ENCODE measurements at regions not wholly inside any gene's neighbourhood (a gene's known extent, or its start where the extent isn't known, plus 50 kb on each side); places are given as distances from the start of the nearest gene placed in this dataset.

DNA sequence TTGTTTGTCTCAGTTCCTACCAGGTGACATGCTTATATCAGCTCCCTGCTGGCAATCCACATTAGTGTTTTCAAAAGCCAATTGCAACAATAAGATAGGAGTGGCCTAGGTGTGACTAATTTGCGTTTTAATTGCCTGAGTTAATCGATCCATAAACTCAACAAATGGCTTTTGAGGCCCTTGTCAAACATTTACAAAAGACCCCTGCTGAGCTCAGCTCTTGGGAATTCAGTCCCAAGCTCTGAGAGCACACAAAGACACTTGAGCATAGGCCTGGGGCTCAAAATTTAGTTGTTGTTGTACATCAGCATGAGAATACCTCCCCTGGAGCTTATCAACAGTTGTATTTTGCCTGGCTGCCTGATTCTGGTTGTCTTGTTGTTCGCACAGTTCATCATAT is 1134.4 kb upstream of the TSPY4 start:
- in situ Hi-C loops (cut with HindIII; ENCODE audit: extremely low pct_ligation_motif_present, low pct_unique_long_range_greater_than_20kb): no loop called here
- TF ChIP-seq, protein P1, sequence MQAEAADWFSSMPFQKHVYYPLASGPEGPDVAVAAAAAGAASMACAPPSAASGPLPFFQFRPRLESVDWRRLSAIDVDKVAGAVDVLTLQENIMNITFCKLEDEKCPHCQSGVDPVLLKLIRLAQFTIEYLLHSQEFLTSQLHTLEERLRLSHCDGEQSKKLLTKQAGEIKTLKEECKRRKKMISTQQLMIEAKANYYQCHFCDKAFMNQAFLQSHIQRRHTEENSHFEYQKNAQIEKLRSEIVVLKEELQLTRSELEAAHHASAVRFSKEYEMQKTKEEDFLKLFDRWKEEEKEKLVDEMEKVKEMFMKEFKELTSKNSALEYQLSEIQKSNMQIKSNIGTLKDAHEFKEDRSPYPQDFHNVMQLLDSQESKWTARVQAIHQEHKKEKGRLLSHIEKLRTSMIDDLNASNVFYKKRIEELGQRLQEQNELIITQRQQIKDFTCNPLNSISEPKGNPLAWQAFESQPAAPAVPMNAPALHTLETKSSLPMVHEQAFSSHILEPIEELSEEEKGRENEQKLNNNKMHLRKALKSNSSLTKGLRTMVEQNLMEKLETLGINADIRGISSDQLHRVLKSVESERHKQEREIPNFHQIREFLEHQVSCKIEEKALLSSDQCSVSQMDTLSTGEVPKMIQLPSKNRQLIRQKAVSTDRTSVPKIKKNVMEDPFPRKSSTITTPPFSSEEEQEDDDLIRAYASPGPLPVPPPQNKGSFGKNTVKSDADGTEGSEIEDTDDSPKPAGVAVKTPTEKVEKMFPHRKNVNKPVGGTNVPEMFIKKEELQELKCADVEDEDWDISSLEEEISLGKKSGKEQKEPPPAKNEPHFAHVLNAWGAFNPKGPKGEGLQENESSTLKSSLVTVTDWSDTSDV (CRISPR knock-in tag; IDR thresholded peaks at IDR 0.05): no peak
- TF ChIP-seq ZNF644 (CRISPR knock-in tag; IDR thresholded peaks at IDR 0.05; ENCODE audit: low read depth) (no peak), SYNCRIP (IDR thresholded peaks at IDR 0.05; ENCODE audit: insufficient read depth, low read depth, low read length) (no peak), ZNF883 (CRISPR knock-in tag; IDR thresholded peaks at IDR 0.05; ENCODE audit: not compliant biosample characterization) (no peak), KDM5A (IDR thresholded peaks at IDR 0.05; ENCODE audit: borderline replicate concordance, low read length) (no peak), REXO4 (CRISPR knock-in tag; IDR thresholded peaks at IDR 0.05; ENCODE audit: borderline replicate concordance) (no peak), ZNF580 (CRISPR knock-in tag; IDR thresholded peaks at IDR 0.05; ENCODE audit: borderline replicate concordance, low read depth) (no peak), NR2F6 (IDR thresholded peaks at IDR 0.05) (no peak), NR2F6 (CRISPR knock-in tag; IDR thresholded peaks at IDR 0.05) (no peak), HNRNPL (IDR thresholded peaks at IDR 0.05; ENCODE audit: low read depth, low read length) (no peak), MEIS2 (CRISPR knock-in tag; IDR thresholded peaks at IDR 0.05) (no peak), ZNF350 (CRISPR knock-in tag; IDR thresholded peaks at IDR 0.05; ENCODE audit: borderline replicate concordance, low read depth) (no peak), KMT2A (CRISPR knock-in tag; IDR thresholded peaks at IDR 0.05) (no peak), ZNF501 (CRISPR knock-in tag; IDR thresholded peaks at IDR 0.05) (no peak), TBX2 (CRISPR knock-in tag; IDR thresholded peaks at IDR 0.05; ENCODE audit: borderline replicate concordance) (no peak), SNRNP70 (IDR thresholded peaks at IDR 0.05; ENCODE audit: low read depth, low read length) (no peak), KMT2B (CRISPR knock-in tag; IDR thresholded peaks at IDR 0.05) (no peak), MBNL3 (CRISPR knock-in tag; conservative IDR thresholded peaks at IDR 0.05) (no peak)
- TF ChIP-seq, protein P2, sequence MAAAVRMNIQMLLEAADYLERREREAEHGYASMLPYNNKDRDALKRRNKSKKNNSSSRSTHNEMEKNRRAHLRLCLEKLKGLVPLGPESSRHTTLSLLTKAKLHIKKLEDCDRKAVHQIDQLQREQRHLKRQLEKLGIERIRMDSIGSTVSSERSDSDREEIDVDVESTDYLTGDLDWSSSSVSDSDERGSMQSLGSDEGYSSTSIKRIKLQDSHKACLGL (CRISPR knock-in tag; IDR thresholded peaks at IDR 0.05): no peak
- no TSS peak for BruUV-seq (replicated peaks)

More for the DNA sequence above, 1134.4 kb upstream of the TSPY4 start:
- Histone ChIP-seq H3K79me2 (ENCODE audit: insufficient read depth, low read length) (no peaks in the 10 kb centered on the region), H3K27ac (ENCODE audit: extremely low read length, insufficient read depth, low read length) (no peak overlapping the region), H3K36me3 (replicated peaks in 1 of 2; ENCODE audit: control insufficient read depth in 1 of 2, insufficient read depth in 2 of 2, low read length in 2 of 2) (no peaks in the 10 kb centered on the region), H3K4me1 (ENCODE audit: insufficient read depth, low read length) (no peaks in the 10 kb centered on the region), H2AFZ (ENCODE audit: low read length) (no peak overlapping the region), H3K4me2 (ENCODE audit: low read depth, low read length) (no peak overlapping the region), H3K9ac (ENCODE audit: insufficient read depth, low read depth, low read length) (no peak overlapping the region), H4K20me1 (ENCODE audit: insufficient read depth, low read length) (no peaks in the 10 kb centered on the region), H3K4me3 (replicated peaks in 1 of 3; ENCODE audit: insufficient read depth in 1 of 3, low read depth in 2 of 3, low read length in 3 of 3) (no peak overlapping the region), H3K27me3 (ENCODE audit: control insufficient read depth in 1 of 2, insufficient read depth in 2 of 2, low read length in 2 of 2) (no peaks in the 10 kb centered on the region), H3K9me3 (ENCODE audit: low read length) (peaks cover 11% of the 10 kb centered on the region)
- ATAC-seq: no peak
- POLR2A ChIA-PET: no interaction called here
- WGBS (ENCODE audit: low lambda C conversion rate): 0% methylated on average over 1 of the region's 3 CpGs
- no peak for FAIRE-seq
- no peak for DNase-seq (ENCODE audit: low spot score)
- CTCF ChIA-PET (ENCODE audit: low intra/inter-chr PET ratio, low total read pairs): no interaction called here
- intact Hi-C loops (cut with micrococcal nuclease; ENCODE audit: unreplicated experiment): no loop called here

All from HepG2 (cell line).